Ishikawa (cell line): ENCODE measurements at regions not wholly inside any gene's neighbourhood (a gene's known extent, or its start where the extent isn't known, plus 50 kb on each side); places are given as distances from the start of the nearest gene placed in this dataset.

ENCODE experiments used
- CEBPB ChIP-seq: IDR thresholded peaks from 2 replicates; pipeline ENCODE4 v1.6.1; 2012
- CREB1 ChIP-seq: IDR thresholded peaks from 2 replicates; pipeline ENCODE4 v1.6.1; 2012; ENCODE audit warnings: low read depth
- EGR1 ChIP-seq: IDR thresholded peaks from 2 replicates; pipeline ENCODE4 v1.6.1; 2012
- EP300 ChIP-seq: IDR thresholded peaks from 2 replicates; pipeline ENCODE4 v1.6.1; 2012; ENCODE audit warnings: borderline replicate concordance
- FOXM1 ChIP-seq: IDR thresholded peaks from 2 replicates; pipeline ENCODE4 v1.6.1; 2012; ENCODE audit warnings: low read depth, borderline replicate concordance
- NFIC ChIP-seq: IDR thresholded peaks from 2 replicates; pipeline ENCODE4 v1.6.1; 2012
- RAD21 ChIP-seq: IDR thresholded peaks from 2 replicates; pipeline ENCODE4 v1.6.1; 2012; ENCODE audit warnings: low read depth
- TAF1 ChIP-seq: IDR thresholded peaks from 2 replicates; pipeline ENCODE4 v1.6.1; 2012; ENCODE audit warnings: low read depth, mild to moderate bottlenecking
- TCF12 ChIP-seq: IDR thresholded peaks from 2 replicates; pipeline ENCODE4 v1.6.1; 2012; ENCODE audit warnings: low read depth
- TEAD4 ChIP-seq: IDR thresholded peaks from 2 replicates; pipeline ENCODE4 v1.6.1; 2012
- YY1 ChIP-seq: IDR thresholded peaks from 2 replicates; pipeline ENCODE4 v1.6.1; 2012; ENCODE audit warnings: low read depth
- ZBTB7A ChIP-seq: IDR thresholded peaks from 2 replicates; pipeline ENCODE4 v1.6.1; 2012; ENCODE audit warnings: low read depth
- TF ChIP-seq, protein P1 (sequence below): IDR thresholded peaks from 2 replicates; pipeline ENCODE4 v1.6.1; 2012
- TF ChIP-seq, protein P2 (sequence below): IDR thresholded peaks from 2 replicates; pipeline ENCODE4 v1.6.1; 2012
- TF ChIP-seq, protein P3 (sequence below): IDR thresholded peaks from 2 replicates; pipeline ENCODE4 v1.6.1; 2012; ENCODE audit warnings: low read depth, mild to moderate bottlenecking

DNA sequence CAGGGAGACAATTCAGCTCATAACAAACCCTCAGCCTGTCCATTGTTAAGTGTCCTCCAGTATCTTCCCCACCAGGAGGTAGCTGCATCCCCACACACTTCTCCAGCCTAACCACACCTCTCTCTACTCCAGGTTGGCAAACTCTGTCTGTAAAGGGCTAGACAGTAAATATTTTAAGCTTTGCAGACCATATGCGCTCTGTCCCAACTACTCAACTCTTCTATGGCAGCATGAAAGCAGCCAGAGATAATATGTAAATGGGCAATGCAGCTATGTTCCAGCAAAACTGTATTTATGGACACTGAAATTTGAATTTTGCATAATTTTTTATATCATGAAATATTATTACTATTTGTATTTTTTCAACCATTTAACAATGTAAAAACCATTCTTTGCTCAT, 230.4 kb upstream of the STT3B start:
- TF ChIP-seq ZBTB7A (no peak), TCF12 (no peak), CREB1 (no peak), EP300 (no peak), TEAD4 (no peak)
- TF ChIP-seq, protein P1, sequence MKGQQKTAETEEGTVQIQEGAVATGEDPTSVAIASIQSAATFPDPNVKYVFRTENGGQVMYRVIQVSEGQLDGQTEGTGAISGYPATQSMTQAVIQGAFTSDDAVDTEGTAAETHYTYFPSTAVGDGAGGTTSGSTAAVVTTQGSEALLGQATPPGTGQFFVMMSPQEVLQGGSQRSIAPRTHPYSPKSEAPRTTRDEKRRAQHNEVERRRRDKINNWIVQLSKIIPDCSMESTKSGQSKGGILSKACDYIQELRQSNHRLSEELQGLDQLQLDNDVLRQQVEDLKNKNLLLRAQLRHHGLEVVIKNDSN, result no peak

DNA sequence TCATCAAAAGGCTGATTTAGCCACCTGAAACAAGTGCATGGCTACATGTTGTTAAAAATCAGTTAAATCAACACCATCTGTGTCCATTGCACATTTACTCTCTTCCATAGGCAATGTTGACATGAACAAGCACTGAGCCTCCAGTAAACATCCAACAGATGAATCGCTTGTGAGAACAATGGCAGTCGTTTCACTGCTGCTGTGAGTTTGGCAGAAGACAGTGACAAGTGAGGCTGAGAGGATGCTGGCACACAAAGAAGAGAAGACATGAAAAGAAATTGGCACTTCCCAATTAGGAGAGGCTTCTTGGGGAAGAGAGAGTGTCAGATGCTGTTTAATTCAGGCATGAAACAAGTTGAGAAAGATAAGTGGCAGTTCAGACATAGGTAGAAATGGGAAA, 227.4 kb upstream of the STT3B start:
- no peak for TF ChIP-seq EGR1
- TF ChIP-seq, protein P2, sequence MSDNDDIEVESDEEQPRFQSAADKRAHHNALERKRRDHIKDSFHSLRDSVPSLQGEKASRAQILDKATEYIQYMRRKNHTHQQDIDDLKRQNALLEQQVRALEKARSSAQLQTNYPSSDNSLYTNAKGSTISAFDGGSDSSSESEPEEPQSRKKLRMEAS, result no peak
- no peak for TF ChIP-seq CEBPB
- TF ChIP-seq NFIC, result no peak
- TF ChIP-seq RAD21, result no peak
- TF ChIP-seq FOXM1, result no peak
- no peak for TF ChIP-seq YY1
- TF ChIP-seq TAF1, result no peak
- TF ChIP-seq, protein P3, sequence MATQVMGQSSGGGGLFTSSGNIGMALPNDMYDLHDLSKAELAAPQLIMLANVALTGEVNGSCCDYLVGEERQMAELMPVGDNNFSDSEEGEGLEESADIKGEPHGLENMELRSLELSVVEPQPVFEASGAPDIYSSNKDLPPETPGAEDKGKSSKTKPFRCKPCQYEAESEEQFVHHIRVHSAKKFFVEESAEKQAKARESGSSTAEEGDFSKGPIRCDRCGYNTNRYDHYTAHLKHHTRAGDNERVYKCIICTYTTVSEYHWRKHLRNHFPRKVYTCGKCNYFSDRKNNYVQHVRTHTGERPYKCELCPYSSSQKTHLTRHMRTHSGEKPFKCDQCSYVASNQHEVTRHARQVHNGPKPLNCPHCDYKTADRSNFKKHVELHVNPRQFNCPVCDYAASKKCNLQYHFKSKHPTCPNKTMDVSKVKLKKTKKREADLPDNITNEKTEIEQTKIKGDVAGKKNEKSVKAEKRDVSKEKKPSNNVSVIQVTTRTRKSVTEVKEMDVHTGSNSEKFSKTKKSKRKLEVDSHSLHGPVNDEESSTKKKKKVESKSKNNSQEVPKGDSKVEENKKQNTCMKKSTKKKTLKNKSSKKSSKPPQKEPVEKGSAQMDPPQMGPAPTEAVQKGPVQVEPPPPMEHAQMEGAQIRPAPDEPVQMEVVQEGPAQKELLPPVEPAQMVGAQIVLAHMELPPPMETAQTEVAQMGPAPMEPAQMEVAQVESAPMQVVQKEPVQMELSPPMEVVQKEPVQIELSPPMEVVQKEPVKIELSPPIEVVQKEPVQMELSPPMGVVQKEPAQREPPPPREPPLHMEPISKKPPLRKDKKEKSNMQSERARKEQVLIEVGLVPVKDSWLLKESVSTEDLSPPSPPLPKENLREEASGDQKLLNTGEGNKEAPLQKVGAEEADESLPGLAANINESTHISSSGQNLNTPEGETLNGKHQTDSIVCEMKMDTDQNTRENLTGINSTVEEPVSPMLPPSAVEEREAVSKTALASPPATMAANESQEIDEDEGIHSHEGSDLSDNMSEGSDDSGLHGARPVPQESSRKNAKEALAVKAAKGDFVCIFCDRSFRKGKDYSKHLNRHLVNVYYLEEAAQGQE, result no peak
- no peak for TF ChIP-seq TEAD4
- no peak for TF ChIP-seq TCF12
- TF ChIP-seq ZBTB7A, result no peak
- TF ChIP-seq, protein P1, result no peak

DNA sequence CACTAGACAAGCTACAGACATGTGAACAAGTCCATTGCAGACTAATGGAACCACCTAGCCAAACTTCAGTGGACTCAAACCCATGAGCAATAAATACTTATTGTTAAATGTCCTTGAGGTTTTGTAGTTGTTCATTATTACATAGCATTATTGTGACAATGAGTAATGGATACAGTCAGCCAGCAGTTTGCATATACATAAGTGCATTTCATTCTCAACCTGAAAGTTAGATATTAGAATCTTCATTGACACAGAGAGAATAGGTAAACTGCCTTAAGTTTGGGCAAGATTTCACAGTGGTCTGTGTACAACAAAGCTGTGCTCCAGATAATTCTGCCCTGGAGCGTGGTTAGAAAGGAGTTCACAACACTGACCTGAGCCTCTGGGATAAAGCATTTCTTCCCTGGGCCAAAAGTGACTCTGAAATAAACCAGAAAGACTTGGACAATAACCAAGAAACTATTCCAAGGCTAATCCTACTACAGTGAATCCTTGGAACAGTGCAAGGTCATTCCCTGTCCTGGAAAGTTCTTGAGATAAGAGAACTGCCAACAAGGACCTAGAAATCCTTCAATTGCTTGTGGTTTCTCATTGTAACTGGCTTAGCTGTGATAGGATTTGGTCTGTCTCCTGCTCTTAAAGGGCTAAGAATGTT, 225.5 kb upstream of the STT3B start:
- TF ChIP-seq EGR1 (no peak), CEBPB (no peak)

DNA sequence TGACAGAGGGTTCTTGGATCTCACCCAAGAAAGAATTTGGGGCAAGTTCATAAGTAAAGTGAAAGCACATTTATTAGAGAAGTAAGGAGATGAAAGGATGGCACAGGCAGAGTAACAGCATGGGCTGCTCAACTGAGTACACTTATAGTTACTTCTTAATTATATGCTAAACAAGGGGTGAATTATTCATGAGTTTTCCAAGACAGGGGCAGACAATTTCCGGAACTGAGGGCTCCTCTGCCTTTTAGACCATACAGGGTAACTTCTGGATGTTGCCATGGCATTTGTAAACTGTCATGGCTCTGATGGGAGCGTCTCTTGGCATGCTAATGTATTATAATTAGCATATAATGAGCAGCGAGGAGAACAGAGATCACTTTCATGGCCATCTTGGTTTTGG, 221.2 kb upstream of the STT3B start:
- TF ChIP-seq CEBPB (no peak), CREB1 (no peak), FOXM1 (no peak), YY1 (no peak), EGR1 (no peak), TEAD4 (no peak), NFIC (no peak), TAF1 (no peak), TCF12 (no peak), ZBTB7A (no peak), EP300 (no peak), RAD21 (no peak)
- TF ChIP-seq, protein P1, result no peak
- TF ChIP-seq, protein P3, result no peak
- TF ChIP-seq, protein P2, result no peak

DNA sequence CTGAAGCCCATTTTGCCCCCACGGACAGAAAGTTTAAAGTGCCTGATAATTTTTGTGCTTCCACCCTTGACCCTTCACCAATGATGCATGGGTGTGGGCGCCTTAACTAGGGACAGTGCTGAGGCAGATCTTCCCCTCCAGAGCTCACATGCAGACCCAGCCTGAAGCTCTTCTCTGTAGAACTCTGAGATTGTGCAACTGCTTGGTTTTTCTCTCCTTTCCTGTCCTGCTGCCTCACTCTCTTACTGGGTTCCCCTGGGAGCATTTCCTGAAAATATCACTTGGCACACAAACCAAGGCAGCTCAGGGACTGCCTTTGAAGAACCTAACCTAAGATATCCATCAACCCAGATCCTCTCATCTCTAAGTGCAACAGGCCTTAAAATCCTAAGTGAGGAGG, 220.3 kb upstream of the STT3B start:
- TF ChIP-seq FOXM1 (no peak), RAD21 (no peak), YY1 (no peak), EP300 (no peak), CEBPB (no peak), NFIC (no peak), TEAD4 (no peak), ZBTB7A (no peak), TCF12 (no peak), EGR1 (no peak), TAF1 (no peak), CREB1 (no peak)
- TF ChIP-seq, protein P3, result no peak
- TF ChIP-seq, protein P1, result no peak
- TF ChIP-seq, protein P2, result no peak
